ENCODE measurements at regions not wholly inside any gene's neighbourhood (a gene's known extent, or its start where the extent isn't known, plus 50 kb on each side); places are given as distances from the start of the nearest gene placed in this dataset.

DNA sequence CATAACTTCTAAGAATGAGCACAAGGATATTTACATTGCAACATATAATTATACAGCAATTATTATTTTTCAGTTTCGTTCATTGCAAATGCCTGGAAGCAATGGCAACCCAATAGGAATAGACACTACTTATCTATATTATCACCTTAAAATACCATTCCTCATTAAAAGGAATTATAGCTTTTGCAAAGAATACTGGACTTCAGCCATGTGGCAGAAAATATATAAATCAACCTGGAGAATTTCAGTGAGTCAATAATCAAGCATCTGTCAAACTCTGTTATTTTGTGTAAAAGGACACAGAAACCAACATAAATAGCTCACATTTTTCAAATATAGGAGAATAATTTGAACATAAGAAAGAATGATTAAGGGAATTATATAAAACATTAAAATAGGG is 96.1 kb upstream of the SEMA3C start:
- no peak for DNase-seq (ENCODE audit: low read depth in 1 of 2, low spot score in 2 of 2)
- Histone ChIP-seq H3K23ac (ENCODE audit: insufficient read length) (no peak overlapping the region), H2AK5ac (ENCODE audit: low read depth, low read length) (no peak overlapping the region), H3K79me1 (ENCODE audit: low read depth, low read length) (no peaks in the 10 kb centered on the region), H2BK15ac (ENCODE audit: low read length) (no peak overlapping the region), H2BK20ac (ENCODE audit: low read length) (no peak overlapping the region), H3K36me3 (ENCODE audit: control insufficient read depth in 2 of 4, insufficient read depth in 4 of 4, low read length in 3 of 4) (no peaks in the 10 kb centered on the region), H2BK12ac (ENCODE audit: low read depth, low read length) (no peak overlapping the region), H4K91ac (replicated peaks; ENCODE audit: insufficient read length, low read length) (no peak overlapping the region), H4K5ac (ENCODE audit: insufficient read length, low read depth, low read length) (no peak overlapping the region), H3K27ac (ENCODE audit: low read depth, low read length) (no peak overlapping the region), H3K4ac (replicated peaks; ENCODE audit: insufficient read length, low read depth, low read length) (no peak overlapping the region), H3K18ac (ENCODE audit: extremely low read depth, low read length) (no peak overlapping the region), H3K23me2 (ENCODE audit: low read depth, low read length) (no peaks in the 10 kb centered on the region), H2BK120ac (replicated peaks; ENCODE audit: low read depth, low read length) (no peak overlapping the region), H3K27me3 (replicated peaks in 1 of 4; ENCODE audit: control insufficient read depth in 3 of 4, extremely low read depth in 1 of 4, insufficient read depth in 3 of 4, low read length in 3 of 4) (no peaks in the 10 kb centered on the region), H4K20me1 (replicated peaks in 1 of 2; ENCODE audit: control insufficient read depth in 1 of 2, insufficient read depth in 2 of 2, low read length in 2 of 2) (no peaks in the 10 kb centered on the region), H4K8ac (ENCODE audit: extremely low read depth, insufficient read depth, low read length) (no peak overlapping the region), H3K79me2 (ENCODE audit: control insufficient read depth in 1 of 2, insufficient read depth in 2 of 2, low read length in 2 of 2) (no peaks in the 10 kb centered on the region), H3K9ac (replicated peaks in 1 of 4; ENCODE audit: extremely low read depth in 1 of 4, low read depth in 3 of 4, low read length in 3 of 4) (no peak overlapping the region), H3K9me3 (ENCODE audit: insufficient read depth in 2 of 2, low read depth in 1 of 2, low read length in 1 of 2) (no peaks in the 10 kb centered on the region), H3K4me1 (replicated peaks in 1 of 4; ENCODE audit: control insufficient read depth in 3 of 4, insufficient read depth in 4 of 4, low read length in 3 of 4) (no peaks in the 10 kb centered on the region), H2AFZ (ENCODE audit: low read length) (no peak overlapping the region), H3K4me3 (ENCODE audit: extremely low read depth in 1 of 4, insufficient read depth in 2 of 4, low read depth in 3 of 4, low read length in 4 of 4) (no peak overlapping the region), H2BK5ac (ENCODE audit: low read depth, low read length) (no peak overlapping the region), H3K56ac (replicated peaks; ENCODE audit: insufficient read length, low read depth, low read length) (no peak overlapping the region), H3K4me2 (ENCODE audit: insufficient read depth in 1 of 2, low read depth in 2 of 2, low read length in 2 of 2) (no peak overlapping the region), H3K14ac (ENCODE audit: insufficient read length) (no peak overlapping the region)
- no peak for FAIRE-seq
- POLR2A ChIA-PET (ENCODE audit: partially characterized antibody) = no interaction called here
- TF ChIP-seq GABPA (IDR thresholded peaks at IDR 0.05; ENCODE audit: borderline replicate concordance, insufficient read depth, low read length) (no peak), NANOG (IDR thresholded peaks at IDR 0.05; ENCODE audit: insufficient read depth, low read depth, low read length, poor library complexity, severe bottlenecking) (no peak), TCF12 (IDR thresholded peaks at IDR 0.05; ENCODE audit: low read depth, low read length) (no peak), CBX5 (IDR thresholded peaks at IDR 0.05; ENCODE audit: low read depth, low read length) (no peak), PHF8 (conservative IDR thresholded peaks at IDR 0.05; ENCODE audit: low read depth, low read length) (no peak), SP2 (IDR thresholded peaks at IDR 0.05; ENCODE audit: low read length) (no peak), CHD2 (IDR thresholded peaks at IDR 0.05; ENCODE audit: low read length) (no peak), TAF1 (IDR thresholded peaks at IDR 0.05; ENCODE audit: low read depth, low read length) (no peak), EZH2 (IDR thresholded peaks at IDR 0.05; ENCODE audit: low read depth, low read length, severe bottlenecking) (no peak), HDAC2 (IDR thresholded peaks at IDR 0.05; ENCODE audit: borderline replicate concordance in 1 of 2, low read depth in 2 of 2, low read length in 2 of 2) (no peak), BRCA1 (IDR thresholded peaks at IDR 0.05; ENCODE audit: low read depth, low read length) (no peak)
- CTCF ChIA-PET (ENCODE audit: partially characterized antibody) = no interaction called here
- 94% methylated on average over 1 of the region's 1 CpG; no CpG with 5 or more reads in 1 of the 2 experiments for WGBS, 2 experiments (ENCODE audit: extremely low coverage in 1 of 2, insufficient coverage in 1 of 2, insufficient read length in 1 of 2, insufficient replicate concordance in 2 of 2, low coverage in 1 of 2, low lambda C conversion rate in 2 of 2, missing lambda C conversion rate in 1 of 2)
